Peyer's patch (tissue), 4 donors: ENCODE measurements at regions not wholly inside any gene's neighbourhood (a gene's known extent, or its start where the extent isn't known, plus 50 kb on each side); places are given as distances from the start of the nearest gene placed in this dataset.
"Not testable (repeated sequence)": the region's sequence is repeated elsewhere in the genome, so short reads cannot be mapped to it uniquely, and the experiment has no call there.

ENCODE experiments used
- DNase-seq, 3 donors: peaks; one replicate each; pipeline ENCODE4 v3.0.0-alpha.2; 2017 to 2019
- H3K27ac ChIP-seq, 4 donors: fragments of 200-600 bp; sonication (generic); one replicate each; pipeline ENCODE4 v1.5.1; 2016 to 2019
- H3K27me3 ChIP-seq, 2 donors: fragments of 200-600 bp; sonication (generic); one replicate each; pipeline ENCODE4 v1.5.1; 2019
- H3K36me3 ChIP-seq, 3 donors: fragments of 200-600 bp; sonication (generic); one replicate each; pipeline ENCODE4 v1.5.1; 2016 to 2019
- H3K4me1 ChIP-seq, 4 donors: fragments of 200-600 bp; sonication (generic); one replicate each; pipeline ENCODE4 v1.5.1; 2016 to 2019
- H3K4me3 ChIP-seq, 4 donors: fragments of 200-600 bp; sonication (generic); 1 replicate in 3 of 4; 2 replicates in 1 of 4; pipeline ENCODE4 v1.5.1; 2016 to 2019; ENCODE audit warnings: mild to moderate bottlenecking in 1 of 4
- H3K9me3 ChIP-seq, 4 donors: fragments of 200-600 bp; sonication (generic); one replicate each; pipeline ENCODE4 v1.5.1; 2016 to 2019; ENCODE audit warnings: mild to moderate bottlenecking in 1 of 4
- POLR2A ChIP-seq, 2 donors: fragments of 450-650 bp; IDR thresholded peaks; one replicate each; pipeline ENCODE4 v1.5.1; 2017; ENCODE audit warnings: antibody characterized with exemption in 2 of 2, mild to moderate bottlenecking in 2 of 2, moderate library complexity in 2 of 2
- TF ChIP-seq, protein P1 (sequence below), 6 experiments: fragments of 450-650 bp in 4 of 6; fragments of 200-600 bp in 2 of 6; sonication (generic) in 1 of 6; IDR thresholded peaks; one replicate each; pipeline ENCODE4 v1.5.1; 2017 to 2019; ENCODE audit warnings: antibody characterized with exemption in 6 of 6, mild to moderate bottlenecking in 3 of 6, moderate library complexity in 1 of 6

GRCh38 chr10:6706725-6707124 lies 126.6 kb upstream of the PRKCQ start:
- H3K4me1 ChIP-seq: no peaks in the 10 kb centered on the region
- no peak for TF ChIP-seq POLR2A (IDR thresholded peaks at IDR 0.05)
- TF ChIP-seq, protein P1, sequence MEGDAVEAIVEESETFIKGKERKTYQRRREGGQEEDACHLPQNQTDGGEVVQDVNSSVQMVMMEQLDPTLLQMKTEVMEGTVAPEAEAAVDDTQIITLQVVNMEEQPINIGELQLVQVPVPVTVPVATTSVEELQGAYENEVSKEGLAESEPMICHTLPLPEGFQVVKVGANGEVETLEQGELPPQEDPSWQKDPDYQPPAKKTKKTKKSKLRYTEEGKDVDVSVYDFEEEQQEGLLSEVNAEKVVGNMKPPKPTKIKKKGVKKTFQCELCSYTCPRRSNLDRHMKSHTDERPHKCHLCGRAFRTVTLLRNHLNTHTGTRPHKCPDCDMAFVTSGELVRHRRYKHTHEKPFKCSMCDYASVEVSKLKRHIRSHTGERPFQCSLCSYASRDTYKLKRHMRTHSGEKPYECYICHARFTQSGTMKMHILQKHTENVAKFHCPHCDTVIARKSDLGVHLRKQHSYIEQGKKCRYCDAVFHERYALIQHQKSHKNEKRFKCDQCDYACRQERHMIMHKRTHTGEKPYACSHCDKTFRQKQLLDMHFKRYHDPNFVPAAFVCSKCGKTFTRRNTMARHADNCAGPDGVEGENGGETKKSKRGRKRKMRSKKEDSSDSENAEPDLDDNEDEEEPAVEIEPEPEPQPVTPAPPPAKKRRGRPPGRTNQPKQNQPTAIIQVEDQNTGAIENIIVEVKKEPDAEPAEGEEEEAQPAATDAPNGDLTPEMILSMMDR (IDR thresholded peaks at IDR 0.05): no peak
- no peaks in the 10 kb centered on the region for H3K27me3 ChIP-seq
- no peak overlapping the region for H3K27ac ChIP-seq
- no peak for DNase-seq
- H3K36me3 ChIP-seq: no peaks in the 10 kb centered on the region
- H3K9me3 ChIP-seq: no peaks in the 10 kb centered on the region
- no peak overlapping the region for H3K4me3 ChIP-seq

DNA sequence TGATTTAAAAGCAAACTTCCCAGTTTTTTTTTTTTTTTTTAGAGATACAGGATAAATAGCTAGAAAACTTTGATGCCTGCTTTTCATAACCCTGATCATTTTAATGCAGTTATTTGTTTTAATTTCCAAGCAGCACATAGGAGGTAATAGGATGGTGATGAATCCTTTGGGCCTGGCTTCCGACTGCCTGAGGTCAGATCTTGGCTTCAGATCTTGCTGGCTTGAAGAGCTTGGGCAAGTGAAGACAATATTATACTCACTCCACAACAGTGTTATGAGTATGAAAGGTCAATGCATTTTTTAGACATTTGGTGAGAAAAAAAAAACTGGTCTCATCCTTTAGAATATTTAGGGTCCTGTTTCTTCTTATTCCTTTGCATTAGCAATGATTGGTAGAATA lies 124.8 kb upstream of the PRKCQ start:
- Histone ChIP-seq H3K4me1 (no peaks in the 10 kb centered on the region), H3K36me3 (no peaks in the 10 kb centered on the region), H3K9me3 (no peaks in the 10 kb centered on the region), H3K27me3 (no peaks in the 10 kb centered on the region), H3K4me3 (no peak overlapping the region), H3K27ac (no peak overlapping the region)
- no peak for DNase-seq
- no peak for TF ChIP-seq POLR2A (IDR thresholded peaks at IDR 0.05)
- TF ChIP-seq, protein P1 (IDR thresholded peaks at IDR 0.05): no peak

- H3K4me1 ChIP-seq, DNase-seq, H3K9me3 ChIP-seq, H3K27ac ChIP-seq, H3K36me3 ChIP-seq, H3K4me3 ChIP-seq, H3K27me3 ChIP-seq: not testable (repeated sequence)
These were observed 122.8 kb upstream of the PRKCQ start for GRCh38 chr10:6702833-6703232.

- Histone ChIP-seq H3K36me3 (no peaks in the 10 kb centered on the region), H3K4me3 (no peak overlapping the region), H3K27me3 (no peaks in the 10 kb centered on the region), H3K27ac (no peak overlapping the region), H3K4me1 (no peaks in the 10 kb centered on the region), H3K9me3 (no peaks in the 10 kb centered on the region)
- DNase-seq: no peak
- TF ChIP-seq, protein P1 (IDR thresholded peaks at IDR 0.05): no peak
- TF ChIP-seq POLR2A (IDR thresholded peaks at IDR 0.05): no peak
These were observed 122.0 kb upstream of the PRKCQ start for GRCh38 chr10:6702030-6702429.

- Histone ChIP-seq H3K4me1 (no peaks in the 10 kb centered on the region), H3K4me3 (no peak overlapping the region), H3K9me3 (no peaks in the 10 kb centered on the region), H3K36me3 (no peaks in the 10 kb centered on the region), H3K27ac (no peak overlapping the region), H3K27me3 (no peaks in the 10 kb centered on the region)
- TF ChIP-seq POLR2A (IDR thresholded peaks at IDR 0.05): no peak
- TF ChIP-seq, protein P1 (IDR thresholded peaks at IDR 0.05): no peak
- DNase-seq: no peak
These were observed 121.2 kb upstream of the PRKCQ start for GRCh38 chr10:6701289-6701688.

DNA sequence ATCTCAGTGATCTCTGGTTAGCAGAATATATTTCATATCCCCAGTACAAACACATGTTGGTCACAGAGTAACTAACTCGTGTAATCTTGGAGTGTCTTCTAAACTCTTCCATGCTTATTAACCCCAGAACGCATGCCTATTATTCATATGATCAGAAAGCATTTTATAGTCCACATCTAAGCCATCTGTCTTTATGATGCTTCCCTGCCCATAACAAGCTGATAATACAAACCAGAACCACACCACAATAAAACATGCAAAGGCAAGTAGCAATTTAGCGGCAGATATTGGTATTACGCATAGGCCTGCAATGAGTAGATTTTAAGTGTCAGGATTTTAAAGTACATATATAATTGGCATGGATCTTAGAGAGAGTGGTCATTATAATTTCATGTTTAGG lies 120.0 kb upstream of the PRKCQ start:
- TF ChIP-seq POLR2A (IDR thresholded peaks at IDR 0.05): no peak
- TF ChIP-seq, protein P1 (IDR thresholded peaks at IDR 0.05): no peak
- no peak for DNase-seq

More for the DNA sequence above, 120.0 kb upstream of the PRKCQ start:
- Histone ChIP-seq H3K27me3 (no peaks in the 10 kb centered on the region), H3K9me3 (no peaks in the 10 kb centered on the region), H3K36me3 (no peaks in the 10 kb centered on the region), H3K27ac (no peak overlapping the region), H3K4me3 (no peak overlapping the region), H3K4me1 (no peaks in the 10 kb centered on the region)
